HG02973 (cell line): ENCODE measurements at regions not wholly inside any gene's neighbourhood (a gene's known extent, or its start where the extent isn't known, plus 50 kb on each side); places are given as distances from the start of the nearest gene placed in this dataset.
"Not testable (repeated sequence)": the region's sequence is repeated elsewhere in the genome, so short reads cannot be mapped to it uniquely, and the experiment has no call there.

Experiments used
- ATAC-seq: cut with Tn5 transposase; IDR thresholded peaks from one replicate; pipeline ENCODE4 v1.9.1; 2021; ENCODE audit warnings: moderate library complexity; ENCODE audit not compliant: unreplicated experiment

DNA sequence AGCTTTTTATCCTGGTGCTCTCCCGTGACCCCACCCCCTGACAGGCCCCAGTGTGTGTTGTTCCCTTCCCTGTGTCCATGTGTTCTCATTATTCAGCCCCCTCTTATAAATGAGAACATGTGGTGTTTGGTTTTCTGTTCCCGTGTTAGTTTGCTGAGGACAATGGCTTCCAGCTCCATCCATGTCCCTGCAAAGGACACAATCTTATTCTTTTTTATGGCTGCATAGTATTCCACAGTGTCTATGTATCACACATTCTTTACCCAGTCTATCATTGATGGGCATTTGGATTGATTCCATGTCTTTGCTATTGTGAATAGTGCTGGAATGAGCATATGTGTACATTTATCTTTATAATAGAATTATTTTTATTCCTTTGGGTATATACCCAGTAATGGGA, 360.5 kb downstream of the GATA3 start:
- ATAC-seq = not testable (repeated sequence)

DNA sequence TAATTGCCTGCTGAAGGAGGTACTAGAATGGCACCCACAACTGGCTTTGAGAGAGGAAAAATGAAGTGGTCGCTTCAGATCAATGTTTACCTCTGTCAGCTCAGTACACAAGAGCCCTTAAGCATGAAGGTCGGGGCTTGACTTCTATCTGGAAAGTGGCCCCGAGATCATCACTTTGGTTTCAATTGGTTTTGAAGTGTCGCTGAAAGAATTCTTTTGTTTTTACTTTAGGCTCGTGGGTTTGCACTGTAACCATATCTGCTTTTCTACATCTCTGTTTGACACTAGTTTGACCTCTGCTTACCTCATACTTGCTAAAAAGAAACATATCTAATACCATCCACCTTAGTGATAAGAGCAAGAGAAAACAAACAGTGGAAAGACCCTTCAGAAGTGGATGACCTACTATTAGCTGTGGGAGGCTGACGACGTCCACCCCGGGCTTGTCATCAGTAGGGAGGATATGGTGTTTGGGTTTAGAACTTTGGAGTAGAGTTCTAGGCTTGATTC, 361.8 kb downstream of the GATA3 start:
- ATAC-seq = peak; percentile 72

DNA sequence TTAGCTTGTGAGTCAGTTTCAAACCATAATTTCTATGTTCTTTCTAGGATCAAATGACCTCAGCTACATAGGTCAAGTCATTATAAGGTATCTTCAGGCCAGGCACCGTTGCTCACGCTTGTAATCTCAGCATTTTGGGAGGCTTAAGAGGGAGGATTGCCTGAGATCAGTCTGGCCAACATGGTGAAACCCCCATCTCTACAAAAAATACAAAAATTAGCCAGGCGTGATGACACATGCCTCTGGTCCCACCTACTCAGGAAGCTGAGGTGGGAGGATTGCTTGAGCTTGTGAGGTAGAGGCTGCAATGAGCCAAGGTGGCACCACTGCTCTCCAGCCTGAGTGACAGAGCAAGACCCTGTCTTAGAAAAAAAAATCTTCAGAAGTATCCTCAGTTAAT, 362.3 kb downstream of the GATA3 start:
- peak; percentile 22 for ATAC-seq

DNA sequence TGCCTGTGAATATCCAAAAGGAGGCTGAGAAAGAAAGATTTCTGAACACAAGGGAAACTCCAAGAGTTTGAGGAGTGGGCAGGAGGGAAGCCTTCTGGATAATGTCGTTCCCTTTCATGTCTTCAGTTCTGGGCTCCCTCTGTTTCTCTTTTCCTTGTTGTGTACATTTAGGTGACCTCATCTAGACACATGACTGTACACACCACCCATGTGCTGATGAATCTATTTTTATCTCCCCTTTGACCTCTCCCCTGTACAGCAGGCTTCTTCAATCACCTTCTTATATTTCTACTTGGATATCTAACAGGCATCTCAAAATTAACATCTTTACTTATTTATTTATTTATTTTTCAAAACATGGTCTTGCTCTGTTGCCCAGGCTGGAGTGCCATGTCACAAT, 363.1 kb downstream of the GATA3 start:
- no peak for ATAC-seq

DNA sequence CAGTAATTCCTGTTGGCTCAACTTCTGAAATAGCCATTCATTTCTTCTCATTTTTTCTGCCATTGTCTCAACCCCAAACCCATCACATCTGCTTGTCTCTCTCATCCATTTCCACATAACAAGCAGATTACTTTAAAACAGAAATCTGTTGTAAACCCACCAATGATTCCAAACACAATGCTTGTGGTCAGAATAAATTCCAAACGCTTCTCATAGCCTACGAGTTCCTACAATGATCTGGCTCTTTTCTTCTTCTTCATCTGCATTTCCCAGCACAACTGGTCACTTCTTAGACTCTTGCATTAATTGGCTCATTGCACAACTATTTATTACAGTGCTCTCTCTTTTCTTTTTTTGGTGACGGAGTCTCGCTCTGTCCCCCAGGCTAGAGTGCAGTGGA, 364.1 kb downstream of the GATA3 start:
- no peak for ATAC-seq

DNA sequence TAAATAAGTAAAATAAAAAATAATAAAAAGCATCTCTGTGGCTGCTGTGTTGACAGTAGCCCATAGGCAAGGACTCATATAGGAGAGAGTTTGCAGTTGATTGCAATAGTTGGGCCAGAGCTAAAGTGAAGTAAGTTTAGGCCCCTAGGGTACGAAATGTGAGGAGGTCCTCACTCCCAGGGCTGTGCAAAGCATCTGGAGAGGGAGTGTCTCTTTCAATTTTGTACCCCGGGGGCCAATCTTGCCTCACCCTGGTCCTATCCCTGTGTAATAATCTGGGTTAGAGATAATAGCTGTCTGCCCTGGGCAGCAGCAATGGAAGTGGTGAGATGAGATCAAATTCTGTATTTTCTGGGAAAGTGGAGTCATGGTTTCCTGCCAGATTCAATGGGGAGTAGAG, 365.7 kb downstream of the GATA3 start:
- ATAC-seq = no peak

DNA sequence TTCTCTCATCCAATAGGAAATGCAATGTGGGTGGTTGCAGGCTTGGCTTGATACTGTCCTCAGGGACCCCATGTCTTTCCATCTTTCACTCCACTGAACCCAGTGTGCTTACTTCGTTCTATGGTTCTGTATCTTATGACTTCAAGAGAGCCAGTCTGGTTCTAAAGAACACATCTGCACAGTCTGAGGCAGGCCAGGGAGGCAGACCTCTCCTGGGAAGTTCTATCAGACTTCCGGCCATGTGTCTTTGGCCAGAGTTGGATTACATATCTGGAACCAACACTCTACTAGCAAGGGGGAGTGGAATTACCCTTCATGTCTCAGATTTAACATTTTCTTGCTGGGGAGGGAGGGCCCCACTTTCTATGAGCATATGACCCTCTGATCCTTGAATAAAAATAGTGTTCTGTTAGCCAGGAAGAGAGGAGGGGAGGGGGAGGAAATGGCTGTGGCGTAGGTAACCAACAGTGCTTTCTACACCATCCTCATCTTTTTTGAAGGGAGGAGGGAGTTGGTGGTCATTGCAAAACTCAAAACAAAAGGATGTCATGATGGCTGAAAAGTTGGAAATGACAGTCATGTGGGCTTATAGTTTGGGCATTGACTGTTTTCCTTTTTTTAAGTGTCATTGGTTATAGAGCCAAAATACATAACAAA, 370.2 kb downstream of the GATA3 start:
- ATAC-seq = no peak

DNA sequence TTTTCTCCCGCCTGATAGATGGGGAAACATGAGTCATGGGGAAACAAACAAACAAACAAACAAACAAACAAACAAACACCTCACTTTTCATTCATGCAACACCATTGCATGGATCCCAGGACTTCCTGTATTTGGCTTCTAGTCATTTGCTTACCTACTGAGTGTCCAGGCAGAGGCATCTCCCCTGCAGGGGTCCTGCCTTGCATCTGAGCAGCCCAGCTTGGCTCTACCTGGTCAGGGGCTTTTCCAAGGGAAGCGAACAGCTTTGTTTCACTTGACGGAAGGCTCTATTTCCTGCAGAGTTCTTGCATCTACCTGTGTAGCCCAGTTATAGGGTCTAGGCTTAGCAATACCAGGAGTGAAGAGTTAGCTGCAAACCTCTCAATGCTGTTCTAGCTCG, 374.2 kb downstream of the GATA3 start:
- ATAC-seq = no peak

DNA sequence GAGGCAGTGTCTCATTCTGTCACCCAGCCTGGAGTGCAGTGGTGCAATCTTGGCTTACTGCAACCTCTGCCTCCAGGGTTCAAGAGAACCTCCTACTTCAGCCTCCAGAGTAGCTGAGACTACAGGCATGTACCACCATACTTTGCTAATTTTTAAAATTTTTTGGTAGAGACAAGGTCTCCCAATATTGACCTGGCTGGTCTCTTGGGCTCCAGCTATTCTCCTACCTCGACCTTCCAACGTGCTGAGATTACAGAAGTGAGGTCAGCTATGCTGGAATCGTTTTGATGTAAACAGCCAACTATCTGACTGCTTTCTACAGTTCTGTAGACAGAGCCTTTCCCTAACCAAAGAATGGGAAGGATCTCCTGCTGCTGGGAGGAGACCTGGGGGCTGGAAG, 375.8 kb downstream of the GATA3 start:
- no peak for ATAC-seq

DNA sequence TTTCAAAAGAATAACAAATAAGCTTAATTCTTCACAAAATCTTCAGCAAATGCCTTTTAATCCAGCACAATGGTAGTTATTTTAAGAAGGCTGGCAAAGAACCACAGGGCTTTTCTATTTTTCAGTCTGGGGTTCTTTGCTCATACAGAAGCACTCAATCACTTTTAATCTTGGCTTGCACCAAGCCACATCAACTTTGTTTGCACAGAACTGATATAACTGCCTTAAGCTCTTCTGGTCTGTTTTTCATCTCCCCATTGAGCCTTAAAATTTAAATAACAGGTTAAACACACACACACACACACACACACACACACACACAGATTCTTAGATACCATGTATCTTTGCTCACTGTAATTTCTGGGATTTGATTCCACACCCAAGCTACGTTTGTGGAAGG, 377.0 kb downstream of the GATA3 start:
- ATAC-seq = no peak

DNA sequence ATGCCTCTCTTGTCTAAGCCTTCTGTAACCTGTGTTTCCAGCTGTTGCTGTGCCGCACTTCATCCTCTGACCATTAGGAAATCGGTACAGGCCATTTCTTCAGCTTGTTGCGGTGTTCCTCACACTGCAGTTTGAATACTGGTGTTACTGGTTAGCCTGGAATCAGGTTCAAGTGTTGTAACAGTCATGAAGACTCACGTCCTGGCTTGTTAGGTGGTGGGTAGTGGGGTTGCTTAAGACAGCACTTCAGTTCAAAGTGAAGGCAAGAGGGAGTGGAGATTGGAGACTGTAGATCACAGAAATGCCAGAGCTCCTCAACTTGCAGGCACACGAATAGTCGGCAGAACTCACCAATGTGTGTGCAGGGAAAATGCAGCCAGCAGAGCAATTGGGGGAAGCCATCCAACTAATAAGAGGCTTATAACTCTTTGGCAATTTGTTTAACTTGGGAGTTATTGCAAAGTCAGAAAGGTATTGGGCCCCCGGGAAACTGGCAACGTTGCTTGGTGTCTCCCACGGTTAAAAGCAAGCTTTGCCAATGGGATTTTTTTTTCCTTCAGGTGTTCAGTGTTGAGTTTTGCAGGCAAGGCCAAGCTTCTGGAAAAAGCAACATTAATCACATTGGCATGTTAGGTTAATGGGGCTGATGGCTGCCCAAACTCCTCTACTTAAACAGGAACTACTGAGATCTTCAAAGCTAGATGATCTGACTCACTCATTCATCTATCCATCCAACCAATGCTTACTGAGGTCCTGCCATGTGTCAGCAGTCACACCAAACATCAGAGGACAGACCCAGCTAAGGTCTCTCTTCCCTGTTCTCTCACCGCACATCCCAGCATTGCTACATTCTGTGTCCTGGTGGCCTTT, 380.9 kb downstream of the GATA3 start:
- no peak for ATAC-seq

DNA sequence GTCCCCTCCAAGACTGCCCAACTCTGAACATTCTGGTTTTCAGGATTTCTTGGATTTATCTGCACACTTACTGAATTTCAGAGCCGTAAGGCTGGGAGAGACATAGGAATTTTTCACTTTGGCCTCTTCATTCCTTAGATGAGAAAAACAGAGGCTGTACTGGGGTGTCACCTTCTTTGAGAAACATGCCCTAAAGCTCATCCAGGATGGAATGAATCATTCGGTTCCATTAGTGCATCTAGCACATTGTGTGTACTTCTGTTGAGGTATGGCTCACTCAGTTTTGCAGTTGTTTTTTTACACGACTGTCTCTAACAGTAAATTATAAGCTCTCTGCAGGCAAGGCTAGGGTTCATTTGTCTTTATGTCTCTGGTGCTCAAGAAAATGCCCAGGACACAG, 383.4 kb downstream of the GATA3 start:
- no peak for ATAC-seq

DNA sequence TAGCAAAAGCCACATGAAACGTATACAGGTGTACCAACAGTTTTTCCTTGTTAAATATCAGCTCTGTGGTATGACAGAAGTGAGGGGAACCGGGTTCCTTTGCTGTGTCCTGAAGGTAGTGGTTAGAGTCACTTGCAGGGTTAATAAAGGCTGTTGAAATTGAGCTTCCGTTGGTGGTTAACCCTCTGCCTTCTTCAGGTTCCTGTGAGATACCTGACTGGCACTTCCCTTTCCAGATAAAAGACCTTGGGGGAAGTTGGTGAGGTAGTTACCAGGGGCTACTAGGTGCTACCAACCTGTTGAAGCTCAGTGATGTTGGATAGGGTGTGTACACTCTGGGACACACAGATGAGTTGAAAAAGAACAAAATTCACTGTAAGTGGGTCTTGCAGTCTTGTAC, 384.1 kb downstream of the GATA3 start:
- ATAC-seq = no peak

DNA sequence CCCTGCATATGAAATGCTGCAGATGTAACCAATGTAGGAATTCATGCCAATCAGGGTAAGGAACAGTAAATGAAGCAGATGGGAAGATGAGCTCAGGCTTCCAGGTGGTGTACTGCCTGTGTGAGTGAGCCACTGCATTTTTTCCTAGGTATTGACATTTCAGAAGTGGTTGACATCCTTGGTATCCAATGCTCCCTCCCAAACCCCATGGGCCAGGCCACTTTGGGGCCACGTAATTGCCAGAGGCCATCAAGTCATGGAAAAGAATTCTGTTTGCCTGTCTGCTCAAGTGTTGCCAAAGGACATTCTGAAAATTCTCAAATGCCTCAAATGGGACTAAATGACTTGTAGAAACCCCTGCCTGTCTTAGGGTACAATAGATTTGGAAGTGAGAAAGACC, 384.6 kb downstream of the GATA3 start:
- ATAC-seq = no peak

DNA sequence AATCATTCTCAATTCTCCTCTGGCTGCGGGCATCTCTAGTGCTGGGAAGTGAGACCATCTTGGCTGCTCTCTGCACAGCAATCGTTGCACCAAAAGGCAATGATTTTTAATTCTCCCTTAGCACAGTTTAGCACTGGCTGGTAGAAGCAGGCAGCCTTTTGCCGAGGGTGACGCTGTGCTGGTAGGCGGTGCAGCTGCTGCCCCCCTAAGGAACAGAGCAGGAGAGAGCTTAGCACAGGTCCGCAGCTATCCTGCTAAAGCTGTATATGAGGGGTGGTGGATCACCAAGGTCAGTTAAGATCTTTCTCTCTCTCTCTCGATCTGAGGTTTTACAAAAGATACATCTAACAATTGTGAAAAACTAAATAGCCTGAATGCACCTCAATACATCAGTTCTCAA, 390.1 kb downstream of the GATA3 start:
- ATAC-seq = no peak

DNA sequence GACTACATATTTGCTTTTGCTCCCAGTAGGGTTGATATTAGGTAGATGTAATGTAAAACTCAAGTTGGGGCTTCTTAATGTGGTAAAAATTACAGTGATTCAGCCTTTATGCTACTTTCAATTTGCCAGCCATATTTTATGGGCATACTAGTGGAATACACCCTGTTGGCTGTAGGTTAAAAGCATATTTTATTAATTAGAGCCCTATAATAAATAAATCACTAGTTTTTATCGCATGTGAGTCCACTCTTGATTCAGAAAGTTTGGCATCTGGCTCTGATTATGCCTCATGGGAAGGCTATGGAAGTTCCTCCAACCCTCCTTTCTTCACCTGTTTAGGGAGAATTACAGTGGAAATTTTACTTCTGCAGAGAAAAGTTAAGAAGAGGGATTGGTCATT, 390.9 kb downstream of the GATA3 start:
- ATAC-seq = no peak

DNA sequence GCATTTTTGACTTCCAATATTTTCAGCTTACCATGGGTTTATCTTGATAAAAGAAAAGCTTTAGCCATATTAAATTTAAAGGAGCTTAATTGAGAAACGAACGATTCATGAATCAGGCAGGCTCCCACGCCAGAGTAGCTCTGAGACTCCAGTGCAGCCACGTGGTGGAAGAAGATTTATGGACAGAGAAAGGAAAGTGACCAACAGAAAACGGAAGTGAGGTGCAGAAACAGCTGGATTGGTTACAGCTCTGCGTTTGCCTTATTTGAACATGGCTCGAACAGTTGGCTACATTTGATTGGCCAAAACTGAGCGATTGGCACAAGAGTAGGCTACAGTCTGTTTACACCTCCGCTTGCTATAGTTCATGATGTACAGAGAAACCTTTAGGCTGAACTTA, 395.4 kb downstream of the GATA3 start:
- ATAC-seq = no peak

DNA sequence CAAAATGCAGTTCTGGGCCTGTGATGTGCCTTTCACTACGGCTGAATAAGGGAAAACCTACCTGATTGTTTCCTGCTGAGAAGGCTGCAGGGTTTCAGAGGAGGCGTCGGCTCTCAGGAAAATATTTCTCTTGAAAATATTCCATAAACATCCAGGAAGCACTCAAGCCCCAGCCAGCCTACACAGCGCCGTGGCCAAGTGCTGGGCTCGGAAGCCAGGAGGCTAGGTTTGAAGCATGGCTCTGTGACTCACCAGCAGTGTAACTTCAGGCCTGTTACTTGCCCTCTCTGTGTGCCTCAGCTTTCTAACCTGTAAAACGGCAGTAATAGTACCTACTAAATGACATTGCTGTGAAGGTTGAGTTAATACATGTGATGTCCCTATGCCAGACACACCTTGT, 399.1 kb downstream of the GATA3 start:
- no peak for ATAC-seq

DNA sequence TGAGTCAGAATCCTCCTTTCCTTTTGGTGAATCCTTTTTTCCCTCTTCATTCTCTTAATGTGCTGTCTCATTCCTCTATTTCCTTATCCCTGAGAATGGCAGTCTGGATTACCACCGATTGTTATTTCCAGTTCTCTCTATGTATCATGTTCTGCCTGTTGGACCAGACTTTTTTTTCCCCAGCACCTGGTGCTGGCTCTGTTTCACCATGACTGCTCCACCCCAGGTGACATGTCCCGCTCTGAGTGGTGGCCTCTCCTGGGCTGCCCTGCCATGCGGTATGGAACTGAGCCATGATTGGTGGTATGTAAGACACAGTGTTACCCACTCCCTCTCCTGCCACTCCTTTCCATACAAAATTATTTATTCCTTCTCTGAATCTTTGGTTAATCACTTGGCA, 399.9 kb downstream of the GATA3 start:
- ATAC-seq = no peak

DNA sequence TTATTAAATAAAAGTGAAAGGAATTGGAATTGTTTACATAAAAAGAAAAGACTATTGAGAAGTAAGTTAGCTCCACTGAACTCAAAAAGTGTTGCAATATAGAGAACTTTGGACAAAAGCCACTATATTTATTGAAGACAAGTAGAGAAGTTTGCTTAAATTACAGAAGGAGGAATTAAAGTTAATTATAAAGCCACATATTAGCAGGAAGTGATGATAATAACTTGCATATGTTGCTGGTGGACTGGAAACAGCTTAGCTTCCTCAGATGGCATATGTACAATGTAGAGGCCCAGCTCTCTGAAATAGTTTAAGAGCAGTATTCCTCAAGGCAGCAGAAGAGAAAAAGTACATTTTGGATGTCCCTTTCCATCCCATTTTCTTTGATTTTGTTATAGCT, 400.7 kb downstream of the GATA3 start:
- ATAC-seq = no peak

DNA sequence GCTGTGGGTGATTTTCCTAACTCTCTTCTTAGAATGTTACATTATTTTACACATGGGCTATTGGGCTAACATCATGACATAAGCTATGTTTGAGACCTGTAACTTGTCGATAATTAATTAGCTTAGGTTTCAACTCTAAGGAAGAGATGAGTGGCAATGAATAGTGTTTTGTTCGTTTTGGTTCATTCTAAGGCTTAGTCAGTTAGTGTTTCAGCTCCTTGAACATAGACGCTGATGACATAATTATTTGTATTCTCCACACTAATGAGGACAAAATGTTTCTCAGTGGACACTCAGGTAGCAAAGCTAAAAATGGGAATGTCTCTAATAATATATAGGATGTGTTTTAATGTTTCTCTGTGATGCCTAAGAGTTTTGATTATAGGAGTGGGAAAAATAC, 401.9 kb downstream of the GATA3 start:
- ATAC-seq = no peak

DNA sequence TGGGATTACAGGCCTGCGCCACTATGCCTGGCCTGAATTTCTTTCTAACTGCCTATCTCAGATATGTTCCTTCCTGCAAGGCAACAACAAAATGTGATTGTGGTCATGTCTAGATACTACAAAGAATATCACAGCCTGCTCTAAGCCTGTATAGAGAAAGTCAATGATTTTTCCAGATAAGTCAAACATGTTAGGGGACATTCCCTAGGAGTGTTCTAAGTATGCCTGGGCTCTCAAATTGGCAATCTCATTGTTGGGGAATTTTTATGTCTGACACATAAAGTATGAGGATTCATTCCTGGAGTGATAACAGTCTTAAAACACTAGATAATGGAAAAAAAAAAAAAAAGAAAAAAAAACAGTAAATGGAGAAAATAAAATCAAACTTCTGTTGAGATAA, 406.1 kb downstream of the GATA3 start:
- no peak for ATAC-seq
